Heart right ventricle (tissue), 16 donors: ENCODE measurements at regions not wholly inside any gene's neighbourhood (a gene's known extent, or its start where the extent isn't known, plus 50 kb on each side); places are given as distances from the start of the nearest gene placed in this dataset.

Experiments used
- ATAC-seq, 8 donors: fragments of 200-7000 bp; cut with Tn5 transposase; one replicate each; pipeline ENCODE4 v1.9.1; 2020; ENCODE audit warnings: mild to moderate bottlenecking in 8 of 8, moderate library complexity in 8 of 8, moderate number of reproducible peaks in 1 of 8
- DNase-seq, 2 donors: peaks; one replicate each; pipeline ENCODE4 v3.0.0-alpha.2; 2020
- H3K27ac ChIP-seq, 10 donors: fragments of 200-600 bp; sonication (generic) in 2 of 10; one replicate each; pipeline versions ENCODE4 v1.5.0 to v1.8.0; 2020 to 2022; ENCODE audit warnings: mild to moderate bottlenecking in 3 of 10
- H3K27me3 ChIP-seq, 7 donors: fragments of 200-600 bp; one replicate each; pipeline ENCODE4 v1.8.0; 2021 to 2022; ENCODE audit warnings: mild to moderate bottlenecking in 2 of 7
- H3K36me3 ChIP-seq, 9 donors: fragments of 200-600 bp; sonication (generic) in 1 of 9; one replicate each; pipeline versions ENCODE4 v1.5.0 to v1.8.0; 2020 to 2022; ENCODE audit warnings: mild to moderate bottlenecking in 2 of 9
- H3K4me1 ChIP-seq, 9 donors: fragments of 200-600 bp; sonication (generic) in 1 of 9; one replicate each; pipeline versions ENCODE4 v1.5.0 to v1.8.0; 2020 to 2022; ENCODE audit warnings: mild to moderate bottlenecking in 4 of 9
- H3K4me3 ChIP-seq, 10 donors: fragments of 200-600 bp; sonication (generic) in 2 of 10; one replicate each; pipeline versions ENCODE4 v1.5.0 to v1.8.0; 2020 to 2022; ENCODE audit warnings: mild to moderate bottlenecking in 7 of 10, moderate library complexity in 2 of 10
- H3K9me3 ChIP-seq, 11 donors: fragments of 200-600 bp in 10 of 11; sonication (generic) in 2 of 11; one replicate each; pipeline versions ENCODE4 v1.5.0 to v1.8.0; 2013 to 2022; ENCODE audit warnings: mild to moderate bottlenecking in 2 of 11, control low read depth in 1 of 11, moderate library complexity in 1 of 11
- CTCF ChIP-seq, 9 donors: fragments of 200-600 bp; sonication (generic) in 2 of 9; IDR thresholded peaks; one replicate each; pipeline versions ENCODE4 v1.5.0 to v1.8.0; 2021 to 2022; ENCODE audit warnings: antibody characterized with exemption in 9 of 9, mild to moderate bottlenecking in 5 of 9, moderate library complexity in 1 of 9
- WGBS, 2 donors: extraction: QIAGEN DNeasy Blood & Tissue Kit; methylation state at CpG; one replicate each; pipeline ENCODE4 v1.1.7; 2013; ENCODE audit warnings: inconsistent platforms in 1 of 2; 5-methylcytosine and 5-hydroxymethylcytosine counted together
- intact Hi-C, 10 donors: fragments of 100-400 bp; cut with DNase I; formaldehyde crosslinking; loops; one replicate each; pipeline versions ENCODE4 v1.11.1 to v1.14.2; 2022
- donor health status: Arrhythmogenic right ventricular cardiomyopathy.
- donor health status: ischemic (EF 13 %, LVEDD 7.1; RV severe dilation, severe dysfunction).
- donor health status: healthy with polysubstance abuse.
- donor health status: DM: no; HTN: yes; CAD: no.
- donor health status: DM: no; HTN: no; CAD: no.
- donor health status: ischemic (EF 25% LVEDD 6.9; RV normal size, moderate dysfunction).
- donor health status: ischemic (EF 25% LVEDD 5.7; RV mildly dilated, moderate dysfunction).
- donor health status: healthy.
- donor health status: DM: yes; HTN: yes; CAD: no.
- donor health status: Ischemic cardiomyopathy.
- donor health status: ischemic (EF 35%, LVEDD 5.7; RV mildly dilated, moderate dysfunction).
- donor health status: nonischemic (EF 11% LVEDD 7.7; RV severe dilation, severe dysfunction).
- donor health status: DM: yes; HTN: yes; CAD: no.
- donor health status: PGD.
- donor health status: ischemic (EF 29% LVEDD 5.4; RV normal size, mild dysfunction).
- donor health status: nonischemic (EF 23%, LVEDD 6.1; RV moderate dilation, normal function).

GRCh38 chr2:163200741-163201140 lies 362.2 kb upstream of the KCNH7 start:
- WGBS, 2 donors, result 87 to 93% methylated on average over 4 of the region's 4 CpGs
- no peaks in the 10 kb centered on the region for H3K27me3 ChIP-seq
- H3K27ac ChIP-seq, result no peak overlapping the region
- H3K4me3 ChIP-seq, result no peak overlapping the region
- TF ChIP-seq CTCF (IDR thresholded peaks at IDR 0.05), result no peak
- ATAC-seq, result no peak
- H3K9me3 ChIP-seq, result peaks cover 0 to 13% (median 0%) of the 10 kb centered on the region in 11 donors
- no peaks in the 10 kb centered on the region for H3K4me1 ChIP-seq
- no peaks in the 10 kb centered on the region for H3K36me3 ChIP-seq
- DNase-seq, result no peak
- intact Hi-C loops, result no loop called here

DNA sequence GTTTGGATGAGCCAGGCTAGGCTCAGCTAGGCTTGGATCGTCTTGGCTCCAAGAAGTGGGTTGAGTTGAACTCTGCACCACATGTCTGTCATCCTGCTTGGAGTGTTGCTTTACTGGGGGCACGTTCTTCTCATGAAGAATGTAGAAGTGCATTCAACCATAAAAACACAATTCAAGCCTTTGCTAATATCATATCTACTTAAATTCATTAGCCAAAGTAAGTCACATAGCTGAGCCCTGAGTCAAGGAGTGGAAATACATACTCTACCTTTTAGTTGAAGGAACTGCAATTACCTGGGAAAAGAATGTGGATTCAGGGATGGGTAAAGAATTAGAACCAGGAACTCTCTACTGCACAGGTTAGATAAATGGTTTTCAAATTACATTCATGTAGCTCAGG lies 360.4 kb upstream of the KCNH7 start:
- DNase-seq, result no peak
- WGBS, 2 donors, result 75 to 80% methylated on average over 2 of the region's 2 CpGs
- Histone ChIP-seq H3K27me3 (no peaks in the 10 kb centered on the region), H3K9me3 (peaks cover 0 to 14% (median 0%) of the 10 kb centered on the region in 11 donors), H3K4me3 (no peak overlapping the region), H3K36me3 (no peaks in the 10 kb centered on the region), H3K27ac (no peak overlapping the region), H3K4me1 (no peaks in the 10 kb centered on the region)
- intact Hi-C loops, result loop anchor here in 1 of 10 donors (10.0 kb wide), 1 partner anchor 1226 kb away; no protein-coding TSS in a partner anchor
- ATAC-seq, result no peak
- no peak for TF ChIP-seq CTCF (IDR thresholded peaks at IDR 0.05)

GRCh38 chr2:163198007-163198406 lies 359.4 kb upstream of the KCNH7 start:
- peaks cover 0 to 14% (median 0%) of the 10 kb centered on the region in 11 donors for H3K9me3 ChIP-seq
- H3K27ac ChIP-seq, result no peak overlapping the region
- H3K4me1 ChIP-seq, result no peaks in the 10 kb centered on the region
- H3K4me3 ChIP-seq, result no peak overlapping the region
- WGBS, 2 donors, result 66 to 76% methylated on average over 1 of the region's 1 CpG
- no peak for TF ChIP-seq CTCF (IDR thresholded peaks at IDR 0.05)
- no peak for DNase-seq
- no peaks in the 10 kb centered on the region for H3K36me3 ChIP-seq
- intact Hi-C loops, result loop anchor here in 1 of 10 donors (10.0 kb wide), 1 partner anchor 1227 kb away; no protein-coding TSS in a partner anchor
- ATAC-seq, result no peak
- H3K27me3 ChIP-seq, result no peaks in the 10 kb centered on the region

GRCh38 chr2:163191372-163191771 lies 352.8 kb upstream of the KCNH7 start:
- peaks cover 0 to 7% (median 0%) of the 10 kb centered on the region in 11 donors for H3K9me3 ChIP-seq
- no peak overlapping the region for H3K4me3 ChIP-seq
- TF ChIP-seq CTCF (IDR thresholded peaks at IDR 0.05), result peak; percentile 23 to 71 (median 59)
- H3K27ac ChIP-seq, result no peak overlapping the region
- no peak for DNase-seq
- H3K36me3 ChIP-seq, result no peaks in the 10 kb centered on the region
- H3K4me1 ChIP-seq, result no peaks in the 10 kb centered on the region
- intact Hi-C loops, result loop anchor here in 5 of 10 donors (5.0 to 10.0 kb wide), 2 partner anchors 1233 to 1241 kb away; no protein-coding TSS in a partner anchor
- no peak for ATAC-seq
- H3K27me3 ChIP-seq, result no peaks in the 10 kb centered on the region
